Panc1 (cell line): ENCODE measurements at regions not wholly inside any gene's neighbourhood (a gene's known extent, or its start where the extent isn't known, plus 50 kb on each side); places are given as distances from the start of the nearest gene placed in this dataset.

ENCODE experiments used
- ATAC-seq: fragments of 200-7000 bp; cut with Tn5 transposase; 2 replicates; pipeline ENCODE4 v1.9.1; 2020; ENCODE audit warnings: mild to moderate bottlenecking, moderate library complexity
- BruUV-seq: library from RNA; stranded (reverse); fragments of 400-500 nt; replicated peaks from 2 replicates; lab custom pipeline; 2021; lab: Mats Ljungman, UMichigan
- CTCF ChIA-PET: fragments of 300-600 bp; sonication (Branson Sonifier 250); formaldehyde crosslinking; loops from one replicate; lab custom pipeline; 2022; ENCODE audit warnings: antibody characterized with exemption; lab: Charles Lee
- POLR2A ChIA-PET: fragments of 300-600 bp; sonication (Branson Sonifier 250); formaldehyde crosslinking; loops from one replicate; lab custom pipeline; 2022; ENCODE audit warnings: antibody characterized with exemption; lab: Charles Lee
- DNase-seq: peaks from one replicate; pipeline ENCODE4 v3.0.0-alpha.2; 2010; ENCODE audit warnings: low read depth, low spot score
- H3K27ac ChIP-seq: 2 replicates; pipeline ENCODE4 v1.5.1; 2011; ENCODE audit warnings: mild to moderate bottlenecking, low read length, inconsistent platforms
- H3K27me3 ChIP-seq: fragments of 200-500 bp; sonication (Bioruptor generic); 2 replicates; pipeline ENCODE4 v1.6.0; 2014; ENCODE audit warnings: low read length, inconsistent platforms; ENCODE audit not compliant: control insufficient read depth, insufficient read depth
- H3K36me3 ChIP-seq: fragments of 200-500 bp; sonication (Bioruptor generic); 2 replicates; pipeline ENCODE4 v1.5.1; 2014; ENCODE audit warnings: inconsistent platforms, mild to moderate bottlenecking, low read length, moderate library complexity; ENCODE audit not compliant: control insufficient read depth, insufficient read depth
- H3K4me1 ChIP-seq: 2 replicates; pipeline ENCODE4 v1.5.1; 2011; ENCODE audit warnings: inconsistent platforms, mild to moderate bottlenecking, low read length, moderate library complexity; ENCODE audit not compliant: control insufficient read depth, insufficient read depth
- H3K4me3 ChIP-seq, 2 experiments: 2 replicates each; pipeline ENCODE4 v1.5.1; 2011 to 2012; ENCODE audit warnings: low read depth in 2 of 2, low read length in 2 of 2, mild to moderate bottlenecking in 2 of 2, inconsistent platforms in 1 of 2, moderate library complexity in 1 of 2
- H3K9me3 ChIP-seq: fragments of 200-500 bp; sonication (Bioruptor generic); 2 replicates; pipeline ENCODE4 v1.5.1; 2014; ENCODE audit warnings: low read depth, mild to moderate bottlenecking, inconsistent platforms, low read length, moderate library complexity; ENCODE audit not compliant: control insufficient read depth, insufficient read depth
- CTCF ChIP-seq: fragments of 450-650 bp; IDR thresholded peaks from 2 replicates; pipeline ENCODE4 v1.5.1; 2017; ENCODE audit warnings: mild to moderate bottlenecking
- POLR2AphosphoS5 ChIP-seq: IDR thresholded peaks from 2 replicates; pipeline ENCODE4 v1.6.1; 2012; ENCODE audit warnings: mild to moderate bottlenecking, low read depth, low read length, moderate library complexity
- SIN3A ChIP-seq: IDR thresholded peaks from 2 replicates; pipeline ENCODE4 v1.6.1; 2012; ENCODE audit warnings: low read depth, mild to moderate bottlenecking, low read length, moderate library complexity, borderline replicate concordance; ENCODE audit not compliant: insufficient read depth
- TCF7L2 ChIP-seq: IDR thresholded peaks from 2 replicates; pipeline ENCODE4 v1.6.1; 2011; ENCODE audit warnings: mild to moderate bottlenecking, low read depth, low read length, inconsistent platforms
- in situ Hi-C: cut with HindIII; loops from 2 replicates; pipeline ENCODE4 v1.10.0; 2016; ENCODE audit warnings: low sequenced_read_pairs, low pct_unique_long_range_greater_than_20kb
- intact Hi-C: fragments of 100-400 bp; cut with micrococcal nuclease; formaldehyde crosslinking; loops from one replicate; pipeline ENCODE4 v1.10.0; 2022; ENCODE audit not compliant: unreplicated experiment
- TF ChIP-seq, protein P1 (sequence below), 2 experiments: IDR thresholded peaks; 2 replicates each; pipeline ENCODE4 v1.6.1; 2011 to 2012; ENCODE audit warnings: low read depth in 2 of 2, control low read depth in 1 of 2, low read length in 1 of 2, mild to moderate bottlenecking in 1 of 2, moderate library complexity in 1 of 2; ENCODE audit not compliant: insufficient read depth in 1 of 2

- POLR2A ChIA-PET = no interaction called here
Observed at GRCh38 chr14:53381895-53382294, 228.8 kb upstream of the DDHD1 start.

GRCh38 chr14:53380867-53381225 is 227.7 kb upstream of the DDHD1 start:
- ATAC-seq = no peak
- no TSS peak for BruUV-seq
- no peaks in the 10 kb centered on the region for H3K36me3 ChIP-seq

More at GRCh38 chr14:53381895-53382294, 228.8 kb upstream of the DDHD1 start:
- Histone ChIP-seq H3K36me3 (no peaks in the 10 kb centered on the region), H3K4me1 (no peaks in the 10 kb centered on the region), H3K27ac (no peak overlapping the region), H3K4me3 (no peak overlapping the region), H3K9me3 (no peaks in the 10 kb centered on the region), H3K27me3 (no peaks in the 10 kb centered on the region; the same call in 1 of the 2 replicates)
- ATAC-seq (no peak), DNase-seq (no peak)
- no TSS peak for BruUV-seq
- in situ Hi-C loops (no loop called here), intact Hi-C loops (no loop called here)
- TF ChIP-seq CTCF (no peak), SIN3A (no peak), POLR2AphosphoS5 (no peak), TCF7L2 (no peak)
- TF ChIP-seq, protein P1, sequence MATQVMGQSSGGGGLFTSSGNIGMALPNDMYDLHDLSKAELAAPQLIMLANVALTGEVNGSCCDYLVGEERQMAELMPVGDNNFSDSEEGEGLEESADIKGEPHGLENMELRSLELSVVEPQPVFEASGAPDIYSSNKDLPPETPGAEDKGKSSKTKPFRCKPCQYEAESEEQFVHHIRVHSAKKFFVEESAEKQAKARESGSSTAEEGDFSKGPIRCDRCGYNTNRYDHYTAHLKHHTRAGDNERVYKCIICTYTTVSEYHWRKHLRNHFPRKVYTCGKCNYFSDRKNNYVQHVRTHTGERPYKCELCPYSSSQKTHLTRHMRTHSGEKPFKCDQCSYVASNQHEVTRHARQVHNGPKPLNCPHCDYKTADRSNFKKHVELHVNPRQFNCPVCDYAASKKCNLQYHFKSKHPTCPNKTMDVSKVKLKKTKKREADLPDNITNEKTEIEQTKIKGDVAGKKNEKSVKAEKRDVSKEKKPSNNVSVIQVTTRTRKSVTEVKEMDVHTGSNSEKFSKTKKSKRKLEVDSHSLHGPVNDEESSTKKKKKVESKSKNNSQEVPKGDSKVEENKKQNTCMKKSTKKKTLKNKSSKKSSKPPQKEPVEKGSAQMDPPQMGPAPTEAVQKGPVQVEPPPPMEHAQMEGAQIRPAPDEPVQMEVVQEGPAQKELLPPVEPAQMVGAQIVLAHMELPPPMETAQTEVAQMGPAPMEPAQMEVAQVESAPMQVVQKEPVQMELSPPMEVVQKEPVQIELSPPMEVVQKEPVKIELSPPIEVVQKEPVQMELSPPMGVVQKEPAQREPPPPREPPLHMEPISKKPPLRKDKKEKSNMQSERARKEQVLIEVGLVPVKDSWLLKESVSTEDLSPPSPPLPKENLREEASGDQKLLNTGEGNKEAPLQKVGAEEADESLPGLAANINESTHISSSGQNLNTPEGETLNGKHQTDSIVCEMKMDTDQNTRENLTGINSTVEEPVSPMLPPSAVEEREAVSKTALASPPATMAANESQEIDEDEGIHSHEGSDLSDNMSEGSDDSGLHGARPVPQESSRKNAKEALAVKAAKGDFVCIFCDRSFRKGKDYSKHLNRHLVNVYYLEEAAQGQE (IDR thresholded peaks at IDR 0.05; ENCODE audit: insufficient read depth in 1 of 2, low read depth in 2 of 2, low read length in 1 of 2) = no peak
- CTCF ChIA-PET = no interaction called here

More at GRCh38 chr14:53380867-53381225, 227.7 kb upstream of the DDHD1 start:
- POLR2A ChIA-PET = no interaction called here
- intact Hi-C loops (no loop called here), in situ Hi-C loops (no loop called here)
- CTCF ChIA-PET = no interaction called here
- no peak overlapping the region for H3K4me3 ChIP-seq
- no peaks in the 10 kb centered on the region for H3K4me1 ChIP-seq
- no peaks in the 10 kb centered on the region for H3K9me3 ChIP-seq
- no peaks in the 10 kb centered on the region; the same call in 1 of the 2 replicates for H3K27me3 ChIP-seq
- no peak for DNase-seq
- no peak for TF ChIP-seq CTCF
- no peak for TF ChIP-seq TCF7L2
- TF ChIP-seq, protein P1 (IDR thresholded peaks at IDR 0.05; ENCODE audit: insufficient read depth in 1 of 2, low read depth in 2 of 2, low read length in 1 of 2) = no peak
- no peak for TF ChIP-seq POLR2AphosphoS5
- TF ChIP-seq SIN3A = no peak
- no peak overlapping the region for H3K27ac ChIP-seq
